ENCODE measurements at regions not wholly inside any gene's neighbourhood (a gene's known extent, or its start where the extent isn't known, plus 50 kb on each side); places are given as distances from the start of the nearest gene placed in this dataset.

DNA sequence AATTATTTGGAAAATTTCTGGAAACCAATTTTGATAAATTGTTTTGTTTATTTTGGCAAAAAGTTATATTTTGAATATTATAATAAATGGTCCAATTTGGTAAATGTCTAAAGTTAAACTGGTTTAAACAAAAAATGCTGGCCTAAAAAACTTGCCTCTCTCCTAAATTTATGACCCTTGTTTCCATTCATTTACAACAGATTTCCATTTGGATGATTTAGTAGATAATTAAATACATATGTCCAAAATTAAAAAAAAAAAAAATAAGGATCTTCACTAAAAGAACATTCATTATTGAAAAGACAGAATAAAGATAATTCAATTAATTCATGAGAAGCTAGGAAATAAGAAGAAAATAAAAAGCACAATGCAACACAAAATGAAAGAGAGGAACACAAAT is 449.5 kb downstream of the SPRY1 start:
- Histone ChIP-seq H3K4me2 (replicated peaks; ENCODE audit: low read depth, low read length, poor library complexity, severe bottlenecking) (no peak overlapping the region), H3K27ac (ENCODE audit: low read length in 2 of 2) (no peak overlapping the region), H3K36me3 (replicated peaks in 1 of 2; ENCODE audit: control extremely low read depth in 1 of 2, control insufficient read depth in 1 of 2, extremely low read depth in 1 of 2, insufficient read depth in 2 of 2, low read length in 1 of 2) (no peaks in the 10 kb centered on the region), H2AFZ (ENCODE audit: insufficient read depth, low read depth, low read length, poor library complexity, severe bottlenecking) (no peak overlapping the region), H3K27me3 (replicated peaks in 1 of 4; ENCODE audit: control extremely low read depth in 1 of 4, control insufficient read depth in 3 of 4, insufficient read depth in 4 of 4, low read length in 3 of 4) (no peaks in the 10 kb centered on the region), H3K4me3 (ENCODE audit: control extremely low read depth in 1 of 5, extremely low read depth in 1 of 5, insufficient read depth in 1 of 5, low read depth in 2 of 5, low read length in 4 of 5) (no peak overlapping the region), H3K9me3 (ENCODE audit: control extremely low read depth in 1 of 3, control insufficient read depth in 2 of 3, insufficient read depth in 1 of 3, low read length in 2 of 3) (no peaks in the 10 kb centered on the region), H3K9ac (ENCODE audit: low read length) (no peak overlapping the region), H4K20me1 (ENCODE audit: control insufficient read depth, insufficient read depth, low read length, poor library complexity, severe bottlenecking) (no peaks in the 10 kb centered on the region), H3K4me1 (ENCODE audit: control insufficient read depth in 2 of 2, insufficient read depth in 2 of 2, low read length in 2 of 2) (no peaks in the 10 kb centered on the region), H3K79me2 (ENCODE audit: control insufficient read depth, insufficient read depth, low read length) (no peaks in the 10 kb centered on the region)
- intact Hi-C loops (cut with micrococcal nuclease) = no loop called here
- Mint-ChIP-seq H3K9me3 (ENCODE audit: insufficient read depth) (no peaks in the 10 kb centered on the region), H3K4me3 (no peak overlapping the region), H3K4me1 (no peaks in the 10 kb centered on the region), H3K27me3 (no peaks in the 10 kb centered on the region), H3K27ac (no peak overlapping the region)
- DNase-seq (no peak), ATAC-seq (ENCODE audit: low read depth) (no peak)
- ChIA-PET POLR2A (no interaction called here), CTCF (no interaction called here)
- no peak for TF ChIP-seq EZH2 (IDR thresholded peaks at IDR 0.05; ENCODE audit: borderline replicate concordance, insufficient read depth, low read depth, low read length, poor library complexity, severe bottlenecking)
- TF ChIP-seq, protein P1, sequence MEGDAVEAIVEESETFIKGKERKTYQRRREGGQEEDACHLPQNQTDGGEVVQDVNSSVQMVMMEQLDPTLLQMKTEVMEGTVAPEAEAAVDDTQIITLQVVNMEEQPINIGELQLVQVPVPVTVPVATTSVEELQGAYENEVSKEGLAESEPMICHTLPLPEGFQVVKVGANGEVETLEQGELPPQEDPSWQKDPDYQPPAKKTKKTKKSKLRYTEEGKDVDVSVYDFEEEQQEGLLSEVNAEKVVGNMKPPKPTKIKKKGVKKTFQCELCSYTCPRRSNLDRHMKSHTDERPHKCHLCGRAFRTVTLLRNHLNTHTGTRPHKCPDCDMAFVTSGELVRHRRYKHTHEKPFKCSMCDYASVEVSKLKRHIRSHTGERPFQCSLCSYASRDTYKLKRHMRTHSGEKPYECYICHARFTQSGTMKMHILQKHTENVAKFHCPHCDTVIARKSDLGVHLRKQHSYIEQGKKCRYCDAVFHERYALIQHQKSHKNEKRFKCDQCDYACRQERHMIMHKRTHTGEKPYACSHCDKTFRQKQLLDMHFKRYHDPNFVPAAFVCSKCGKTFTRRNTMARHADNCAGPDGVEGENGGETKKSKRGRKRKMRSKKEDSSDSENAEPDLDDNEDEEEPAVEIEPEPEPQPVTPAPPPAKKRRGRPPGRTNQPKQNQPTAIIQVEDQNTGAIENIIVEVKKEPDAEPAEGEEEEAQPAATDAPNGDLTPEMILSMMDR (IDR thresholded peaks at IDR 0.05) = no peak

DNA sequence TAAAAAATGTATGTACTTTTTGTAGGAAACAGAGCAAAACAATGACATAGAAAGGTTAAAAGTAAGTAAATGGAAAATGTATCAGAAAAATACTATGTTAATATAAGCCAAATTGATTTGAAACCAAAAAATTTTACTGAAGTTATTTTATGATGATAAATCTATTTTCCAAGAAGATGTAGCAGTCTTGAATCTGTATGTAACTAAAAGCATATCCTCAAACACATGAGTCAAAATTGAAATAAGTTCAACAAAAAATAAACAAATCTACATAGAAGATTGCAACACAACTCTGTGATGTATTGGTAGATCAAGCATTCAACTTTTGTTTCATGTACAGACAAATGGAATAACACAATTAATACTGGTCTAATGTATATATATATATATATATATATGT is 450.0 kb downstream of the SPRY1 start:
- no peak for TF ChIP-seq EZH2 (IDR thresholded peaks at IDR 0.05; ENCODE audit: borderline replicate concordance, insufficient read depth, low read depth, low read length, poor library complexity, severe bottlenecking)
- TF ChIP-seq, protein P1 (IDR thresholded peaks at IDR 0.05) = no peak
- no peaks in the 10 kb centered on the region for H3K36me3 ChIP-seq (replicated peaks in 1 of 2; ENCODE audit: control extremely low read depth in 1 of 2, control insufficient read depth in 1 of 2, extremely low read depth in 1 of 2, insufficient read depth in 2 of 2, low read length in 1 of 2)
- intact Hi-C loops (cut with micrococcal nuclease) = no loop called here
- no peak for DNase-seq
- no peaks in the 10 kb centered on the region for H4K20me1 ChIP-seq (ENCODE audit: control insufficient read depth, insufficient read depth, low read length, poor library complexity, severe bottlenecking)
- no peak overlapping the region for H2AFZ ChIP-seq (ENCODE audit: insufficient read depth, low read depth, low read length, poor library complexity, severe bottlenecking)
- H3K27ac Mint-ChIP-seq = no peak overlapping the region
- ATAC-seq (ENCODE audit: low read depth) = no peak
- H3K27me3 ChIP-seq (replicated peaks in 1 of 4; ENCODE audit: control extremely low read depth in 1 of 4, control insufficient read depth in 3 of 4, insufficient read depth in 4 of 4, low read length in 3 of 4) = no peaks in the 10 kb centered on the region
- no peak overlapping the region for H3K9ac ChIP-seq (ENCODE audit: low read length)
- no peak overlapping the region for H3K27ac ChIP-seq (ENCODE audit: low read length in 2 of 2)
- H3K9me3 ChIP-seq (ENCODE audit: control extremely low read depth in 1 of 3, control insufficient read depth in 2 of 3, insufficient read depth in 1 of 3, low read length in 2 of 3) = no peaks in the 10 kb centered on the region
- no peaks in the 10 kb centered on the region for H3K27me3 Mint-ChIP-seq
- H3K4me2 ChIP-seq (replicated peaks; ENCODE audit: low read depth, low read length, poor library complexity, severe bottlenecking) = no peak overlapping the region
- H3K4me1 Mint-ChIP-seq = no peaks in the 10 kb centered on the region
- no peaks in the 10 kb centered on the region for H3K4me1 ChIP-seq (ENCODE audit: control insufficient read depth in 2 of 2, insufficient read depth in 2 of 2, low read length in 2 of 2)
- no peaks in the 10 kb centered on the region for H3K79me2 ChIP-seq (ENCODE audit: control insufficient read depth, insufficient read depth, low read length)
- CTCF ChIA-PET = no interaction called here
- no peak overlapping the region for H3K4me3 ChIP-seq (ENCODE audit: control extremely low read depth in 1 of 5, extremely low read depth in 1 of 5, insufficient read depth in 1 of 5, low read depth in 2 of 5, low read length in 4 of 5)
- POLR2A ChIA-PET = no interaction called here
- H3K9me3 Mint-ChIP-seq (ENCODE audit: insufficient read depth) = no peaks in the 10 kb centered on the region
- no peak overlapping the region for H3K4me3 Mint-ChIP-seq

All from B cell (primary cell).